H1 (cell line): ENCODE measurements at regions not wholly inside any gene's neighbourhood (a gene's known extent, or its start where the extent isn't known, plus 50 kb on each side); places are given as distances from the start of the nearest gene placed in this dataset.
"Not testable (repeated sequence)": the region's sequence is repeated elsewhere in the genome, so short reads cannot be mapped to it uniquely, and the experiment has no call there.

Experiments
- CTCF ChIP-seq, 3 experiments: IDR thresholded peaks; 1 replicate in 2 of 3; 2 replicates in 1 of 3; pipeline versions ENCODE4 v1.5.1 to v1.6.1; 2011; ENCODE audit warnings: low read length in 3 of 3, mild to moderate bottlenecking in 3 of 3, inconsistent platforms in 2 of 3, low read depth in 1 of 3, moderate library complexity in 1 of 3; ENCODE audit not compliant: insufficient read depth in 1 of 3; ENCODE audit errors: control extremely low read depth in 1 of 3
- GABPA ChIP-seq: IDR thresholded peaks from 2 replicates; pipeline ENCODE4 v1.6.1; 2011; ENCODE audit warnings: mild to moderate bottlenecking, low read length, moderate library complexity, borderline replicate concordance; ENCODE audit not compliant: insufficient read depth
- MAFK ChIP-seq: IDR thresholded peaks from 2 replicates; pipeline ENCODE4 v1.6.1; 2012; ENCODE audit warnings: low read depth, mild to moderate bottlenecking, improper control_type of control experiment, low read length
- POLR2AphosphoS5 ChIP-seq: IDR thresholded peaks from 2 replicates; pipeline ENCODE4 v1.6.1; 2011; ENCODE audit warnings: low read depth, low read length
- RAD21 ChIP-seq, 2 experiments: IDR thresholded peaks in 1 of 2; conservative IDR thresholded peaks in 1 of 2; 2 replicates each; pipeline ENCODE4 v1.6.1; 2011; ENCODE audit warnings: low read depth in 2 of 2, low read length in 2 of 2, improper control_type of control experiment in 1 of 2, inconsistent platforms in 1 of 2, mild to moderate bottlenecking in 1 of 2, moderate library complexity in 1 of 2
- USF2 ChIP-seq: IDR thresholded peaks from 2 replicates; pipeline ENCODE4 v1.6.1; 2011; ENCODE audit warnings: low read length, improper control_type of control experiment

- not testable (repeated sequence) for TF ChIP-seq GABPA; CTCF (IDR thresholded peaks at IDR 0.05; ENCODE audit: control extremely low read depth in 1 of 3, insufficient read depth in 1 of 3, low read depth in 1 of 3, low read length in 3 of 3); USF2; POLR2AphosphoS5; RAD21 (IDR thresholded peaks at IDR 0.05 in 1 of 2, conservative IDR thresholded peaks at IDR 0.05 in 1 of 2; ENCODE audit: low read depth in 2 of 2, low read length in 2 of 2); MAFK
Observed at GRCh38 chr11:25488176-25488575, 843.8 kb upstream of the ANO3 start.
